ENCODE measurements at regions not wholly inside any gene's neighbourhood (a gene's known extent, or its start where the extent isn't known, plus 50 kb on each side); places are given as distances from the start of the nearest gene placed in this dataset.

- in situ Hi-C loops (cut with HindIII; ENCODE audit: extremely low pct_ligation_motif_present, low pct_unique_long_range_greater_than_20kb): loop anchor here (5.0 kb wide), 1 partner anchor 567 kb away; no protein-coding TSS in a partner anchor
- Histone ChIP-seq H3K4me1 (ENCODE audit: insufficient read depth, low read length) (no peaks in the 10 kb centered on the region), H4K20me1 (ENCODE audit: insufficient read depth, low read length) (no peaks in the 10 kb centered on the region), H3K4me2 (ENCODE audit: low read depth, low read length) (no peak overlapping the region), H3K27ac (ENCODE audit: extremely low read length, insufficient read depth, low read length) (no peak overlapping the region), H3K79me2 (ENCODE audit: insufficient read depth, low read length) (no peaks in the 10 kb centered on the region), H3K9me3 (ENCODE audit: low read length) (no peaks in the 10 kb centered on the region), H3K9ac (ENCODE audit: insufficient read depth, low read depth, low read length) (no peak overlapping the region), H2AFZ (ENCODE audit: low read length) (no peak overlapping the region), H3K27me3 (ENCODE audit: control insufficient read depth in 1 of 2, insufficient read depth in 2 of 2, low read length in 2 of 2) (no peaks in the 10 kb centered on the region; a peak in 1 of 5 replicates), H3K36me3 (replicated peaks in 1 of 2; ENCODE audit: control insufficient read depth in 1 of 2, insufficient read depth in 2 of 2, low read length in 2 of 2) (no peaks in the 10 kb centered on the region), H3K4me3 (replicated peaks in 1 of 3; ENCODE audit: insufficient read depth in 1 of 3, low read depth in 2 of 3, low read length in 3 of 3) (no peak overlapping the region)
- WGBS (ENCODE audit: low lambda C conversion rate): 8% methylated on average over 4 of the region's 4 CpGs
- ATAC-seq (no peak), DNase-seq (ENCODE audit: low spot score) (no peak), FAIRE-seq (no peak)
- CTCF ChIA-PET (ENCODE audit: low intra/inter-chr PET ratio, low total read pairs): no interaction called here
- POLR2A ChIA-PET: no interaction called here
- intact Hi-C loops (cut with micrococcal nuclease; ENCODE audit: unreplicated experiment): no loop called here
- BruUV-seq (replicated peaks): no TSS peak
- no peak for TF ChIP-seq NFATC3 (CRISPR knock-in tag; IDR thresholded peaks at IDR 0.05)
- no peak for TF ChIP-seq MAZ (IDR thresholded peaks at IDR 0.05; ENCODE audit: borderline replicate concordance, low read depth, low read length)
- no peak for TF ChIP-seq MAZ (CRISPR knock-in tag; IDR thresholded peaks at IDR 0.05; ENCODE audit: low read depth)
- TF ChIP-seq NR2F2 (IDR thresholded peaks at IDR 0.05; ENCODE audit: borderline replicate concordance, low read depth): no peak
- no peak for TF ChIP-seq ZBTB2 (CRISPR knock-in tag; IDR thresholded peaks at IDR 0.05; ENCODE audit: low read depth)
- TF ChIP-seq SYNCRIP (IDR thresholded peaks at IDR 0.05; ENCODE audit: insufficient read depth, low read depth, low read length): no peak
- TF ChIP-seq ZNF501 (CRISPR knock-in tag; IDR thresholded peaks at IDR 0.05): no peak
- TF ChIP-seq FOSL2 (CRISPR knock-in tag; IDR thresholded peaks at IDR 0.05): 0 out of 2 replicates have a peak, but pooled peaks have one; percentile 26
Observed at GRCh38 chr1:221439008-221439746, 302.7 kb downstream of the DUSP10 start.

All from HepG2 (cell line).